UCSD-AML1 (cell line): ENCODE measurements at regions not wholly inside any gene's neighbourhood (a gene's known extent, or its start where the extent isn't known, plus 50 kb on each side); places are given as distances from the start of the nearest gene placed in this dataset.
"Not testable (repeated sequence)": the region's sequence is repeated elsewhere in the genome, so short reads cannot be mapped to it uniquely, and the experiment has no call there.

Experiments used
- DNase-seq: peaks from one replicate; lab custom pipeline; 2025; ENCODE audit not compliant: unreplicated experiment; lab: John Stamatoyannopoulos, UW

- no peak for DNase-seq
Measured at GRCh38 chr12:124159655-124160054, 135.2 kb upstream of the RFLNA start.

DNA sequence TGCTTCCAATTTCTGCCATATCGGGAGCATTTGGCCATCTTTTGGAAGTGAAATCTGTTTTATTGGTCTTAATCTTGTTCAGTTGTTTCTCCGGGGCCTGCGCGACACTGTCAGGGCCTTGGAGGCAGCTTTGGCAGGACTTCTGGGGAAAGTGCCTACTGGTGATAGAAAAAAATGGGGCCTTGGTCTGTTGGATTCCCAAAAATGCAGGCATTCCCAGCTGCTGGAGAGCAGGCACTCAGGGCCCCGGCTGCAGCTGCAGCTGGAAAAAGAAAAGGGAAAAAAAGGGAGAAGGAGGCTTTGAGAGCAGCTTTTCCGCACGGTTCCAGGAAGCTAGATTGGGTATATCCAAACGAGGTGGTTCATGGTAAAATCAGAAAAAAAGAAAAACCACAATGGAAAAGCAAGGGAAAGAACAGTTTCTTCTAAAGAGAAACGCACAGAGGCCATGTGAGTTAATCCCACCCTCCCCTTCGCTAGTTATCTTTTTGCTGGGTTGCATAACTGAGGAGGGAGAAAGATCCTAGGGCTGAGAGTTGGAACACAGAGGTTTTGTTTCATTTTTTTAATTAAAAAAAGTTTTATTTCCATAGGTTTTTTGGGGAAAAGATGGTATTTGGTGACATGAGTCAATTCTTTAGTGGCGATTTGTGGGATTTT, 134.7 kb upstream of the RFLNA start:
- DNase-seq = no peak

DNA sequence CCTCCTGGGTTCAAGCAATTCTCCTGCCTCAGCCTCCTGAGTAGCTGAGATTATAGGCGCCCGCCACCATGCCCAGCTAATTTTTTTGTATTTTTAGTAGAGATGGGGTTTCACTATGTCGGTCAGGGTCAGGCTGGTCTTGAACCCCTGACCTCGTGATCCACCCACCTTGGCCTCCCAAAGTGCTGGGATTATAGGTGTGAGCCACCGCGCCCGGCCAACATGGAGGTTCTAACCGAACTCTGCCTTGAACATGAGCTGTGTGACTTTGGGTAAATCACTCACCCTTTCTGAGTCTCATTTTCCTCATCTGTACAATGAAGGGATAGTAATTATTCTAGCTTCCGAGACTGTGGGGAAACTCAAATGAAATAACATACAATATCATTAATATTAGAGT, 133.5 kb upstream of the RFLNA start:
- DNase-seq = not testable (repeated sequence)

- DNase-seq = no peak
Measured at GRCh38 chr12:124162151-124163110, 132.5 kb upstream of the RFLNA start.

DNA sequence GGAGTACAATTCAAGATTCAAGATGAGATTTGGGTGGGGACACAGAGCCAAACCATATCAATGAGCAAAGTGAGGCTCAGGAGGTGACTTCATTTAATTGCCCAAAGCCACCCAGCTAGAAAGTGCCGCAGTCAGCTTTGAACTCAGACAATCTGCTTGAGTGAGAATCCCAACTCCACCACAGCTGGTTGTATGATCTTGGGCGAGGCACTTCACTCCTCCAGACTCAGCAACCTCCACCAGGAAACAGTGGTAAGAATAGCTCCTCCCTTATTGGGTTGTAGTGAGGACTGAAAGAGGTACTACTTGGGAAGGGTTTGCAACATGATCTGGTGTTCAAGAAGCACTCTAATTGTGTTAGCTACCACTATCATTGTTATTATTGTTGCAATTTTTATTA, 129.2 kb upstream of the RFLNA start:
- no peak for DNase-seq

DNA sequence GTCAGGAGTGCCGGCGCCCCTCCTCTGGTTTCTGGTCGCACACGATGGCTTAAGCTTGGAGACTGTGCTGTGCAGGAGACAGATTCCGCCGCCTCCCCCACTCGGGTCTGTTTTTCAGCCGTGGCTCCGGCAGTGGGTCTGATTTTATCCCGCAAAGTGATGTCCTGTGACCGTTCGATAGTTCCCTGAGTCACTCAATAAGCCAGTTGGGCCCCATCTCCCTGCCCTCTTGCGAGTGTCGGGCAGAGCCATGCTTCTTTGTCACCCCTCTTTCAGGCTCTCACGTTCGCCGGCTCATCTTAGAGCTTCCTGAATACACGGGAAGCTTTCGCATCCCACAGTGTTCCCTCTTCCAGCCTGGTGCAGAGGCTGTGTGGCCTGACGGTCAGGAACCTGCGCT, 127.8 kb upstream of the RFLNA start:
- no peak for DNase-seq

GRCh38 chr12:124168016-124168786, 126.7 kb upstream of the RFLNA start:
- no peak for DNase-seq

DNA sequence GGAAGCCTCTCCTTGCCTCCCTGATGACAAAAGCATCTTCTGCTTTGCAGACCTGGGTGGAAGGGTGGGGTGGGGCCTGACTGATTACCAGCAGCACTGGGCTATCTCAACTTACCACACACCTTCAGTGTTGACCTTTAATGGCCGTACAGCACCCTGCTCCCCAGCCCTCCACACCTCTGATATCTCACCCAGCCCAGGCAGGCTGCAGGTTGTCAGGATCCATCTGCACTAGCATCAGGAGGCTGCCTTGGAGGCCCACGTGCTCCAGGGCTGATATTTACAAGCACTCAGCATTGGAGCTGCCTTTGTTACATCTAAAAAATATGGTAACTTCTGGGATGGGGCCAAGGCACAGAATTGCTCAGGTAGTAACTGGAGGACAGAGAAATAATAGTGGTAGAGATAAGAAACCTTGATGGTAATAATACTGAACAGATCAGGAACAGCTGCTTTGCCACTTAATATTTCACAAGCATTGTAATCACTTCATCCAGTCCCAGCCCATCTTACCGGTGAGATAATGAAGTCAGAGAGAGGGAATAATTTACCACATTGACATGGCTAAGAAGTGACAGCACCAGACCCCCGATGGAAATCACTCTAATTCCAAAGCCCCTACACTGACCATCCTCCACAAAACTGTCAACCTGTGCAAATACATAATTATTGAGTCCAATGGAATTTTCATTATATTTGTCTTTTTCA, 125.2 kb upstream of the RFLNA start:
- no peak for DNase-seq

- DNase-seq = no peak
Measured at GRCh38 chr12:124170760-124171159, 124.1 kb upstream of the RFLNA start.

DNA sequence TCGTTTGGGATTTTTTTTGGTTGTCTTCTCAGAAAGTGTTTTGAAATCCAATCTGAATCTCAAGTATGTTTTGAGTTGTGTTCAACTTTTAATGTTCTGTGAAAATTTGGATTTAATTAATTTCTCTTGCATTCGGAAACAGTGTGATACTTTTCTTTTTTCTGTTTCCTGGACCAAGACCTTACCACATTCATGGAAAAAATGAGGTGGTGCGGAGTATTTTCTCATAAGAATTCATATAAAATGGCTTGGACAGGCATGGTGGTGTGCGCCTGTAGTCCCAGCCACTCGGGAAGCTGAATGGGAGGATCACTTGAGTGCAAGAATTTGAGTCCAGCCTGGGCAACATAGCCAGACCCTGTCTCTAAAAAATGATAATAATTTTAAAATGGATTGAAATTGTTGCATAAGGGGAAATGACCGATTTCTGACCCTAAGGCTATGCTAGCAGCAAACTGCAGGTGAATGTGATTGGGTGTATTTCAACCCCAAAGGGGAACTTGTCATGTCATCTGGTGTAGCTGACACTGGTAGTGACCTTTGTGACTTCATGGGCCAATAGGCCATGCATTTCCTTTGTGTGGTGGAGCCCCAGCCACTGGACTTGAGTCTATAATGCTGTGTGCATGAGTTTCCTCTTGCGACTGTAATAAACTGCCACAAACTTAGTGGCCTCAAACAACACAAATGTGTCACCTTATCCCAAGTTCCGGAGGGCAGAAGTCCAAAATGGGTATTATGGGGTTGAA, 123.5 kb upstream of the RFLNA start:
- no peak for DNase-seq

- no peak for DNase-seq
Measured at GRCh38 chr12:124172636-124173035, 122.3 kb upstream of the RFLNA start.

GRCh38 chr12:124173692-124174091, 121.2 kb upstream of the RFLNA start:
- DNase-seq = no peak

DNA sequence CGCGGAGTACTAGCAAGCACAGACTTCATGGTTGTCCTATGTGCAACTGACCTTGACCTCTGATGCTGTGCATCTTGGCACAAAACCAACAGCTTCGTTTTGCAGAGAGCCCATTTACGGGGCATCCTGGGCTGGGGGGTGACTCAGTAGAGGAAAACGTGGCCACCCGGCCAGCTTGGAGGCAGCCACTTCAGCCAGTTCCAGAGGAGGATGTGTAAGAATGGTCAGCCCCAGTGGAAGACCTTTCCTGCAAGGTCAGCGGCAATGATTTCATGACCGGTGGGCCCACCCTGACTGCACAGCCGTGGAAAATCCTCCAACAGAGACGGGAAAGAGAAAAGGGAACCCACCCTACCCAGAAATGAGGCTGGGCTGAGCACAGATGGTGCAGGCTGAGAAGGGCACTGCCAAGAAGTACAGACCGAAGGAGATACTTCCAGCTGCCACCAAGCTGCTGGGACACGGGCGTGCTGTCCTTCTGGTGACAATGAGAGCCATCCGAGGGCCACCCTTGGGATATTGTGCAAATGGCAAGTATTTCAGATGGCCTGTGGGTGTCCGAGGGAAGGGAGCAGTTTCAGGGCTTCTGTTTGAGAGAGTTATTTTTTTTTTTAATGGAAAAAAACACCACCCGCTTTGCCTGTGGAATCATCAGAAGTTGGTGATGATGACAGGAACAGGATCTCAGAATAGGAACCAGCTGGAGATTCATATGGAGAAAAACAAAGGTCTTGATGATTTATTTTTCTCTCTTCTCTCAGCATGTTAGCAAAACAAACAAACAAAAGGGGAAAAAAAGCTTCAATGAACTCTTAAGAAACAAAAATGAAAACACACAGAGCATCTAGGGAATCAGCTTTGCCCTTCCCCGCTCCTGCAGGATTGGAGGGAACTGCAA, 120.2 kb upstream of the RFLNA start:
- no peak for DNase-seq

DNA sequence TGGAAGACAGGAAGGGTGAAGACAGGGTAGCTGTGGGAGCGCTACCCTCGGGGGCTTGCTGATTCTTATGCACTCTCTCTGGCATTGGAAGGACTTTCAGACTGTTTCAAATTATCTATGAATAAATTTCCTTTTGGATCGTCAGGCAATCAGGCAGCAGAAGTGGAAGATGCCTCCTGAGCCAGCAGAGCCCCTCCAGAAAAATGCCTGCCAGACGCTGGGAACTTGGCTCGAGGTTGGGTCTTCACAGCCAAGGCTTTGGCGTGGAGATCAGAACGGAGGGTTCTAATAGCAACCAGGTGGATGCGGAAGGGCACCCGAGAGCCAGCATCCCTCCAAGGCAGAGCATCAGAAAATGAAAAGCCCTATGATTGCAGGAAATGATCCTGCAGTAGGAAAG, 119.2 kb upstream of the RFLNA start:
- no peak for DNase-seq

DNA sequence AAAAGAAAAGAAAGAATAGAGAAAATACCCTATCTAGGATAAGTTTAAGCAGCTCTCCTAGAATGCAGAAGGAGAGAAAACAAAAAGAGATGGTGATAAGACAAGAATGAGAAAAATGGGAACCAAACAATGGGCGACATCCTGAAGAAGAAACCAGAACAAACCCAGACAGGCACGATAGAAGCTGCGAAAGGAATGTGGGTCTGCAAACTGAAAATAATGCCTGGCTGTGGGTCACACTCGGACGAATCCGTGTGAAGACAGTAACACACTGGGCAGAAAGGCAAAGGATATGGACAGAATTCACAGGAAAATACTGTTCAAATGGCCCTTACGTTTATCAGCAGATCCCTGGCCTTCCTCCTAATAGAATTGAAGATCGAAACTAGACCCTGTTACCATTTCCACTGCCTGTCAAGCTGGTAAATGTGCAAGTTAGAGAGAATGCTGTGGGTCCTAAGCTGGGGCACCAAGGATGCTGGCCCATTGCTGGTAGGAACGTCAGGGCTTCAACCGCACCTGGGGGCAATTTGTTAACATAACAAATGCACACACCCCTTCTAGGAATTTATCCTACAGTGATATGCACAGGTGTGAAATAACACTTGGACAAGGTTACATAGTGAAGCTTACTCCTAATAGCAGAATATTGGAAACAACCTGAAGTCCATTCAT, 117.5 kb upstream of the RFLNA start:
- DNase-seq = no peak

DNA sequence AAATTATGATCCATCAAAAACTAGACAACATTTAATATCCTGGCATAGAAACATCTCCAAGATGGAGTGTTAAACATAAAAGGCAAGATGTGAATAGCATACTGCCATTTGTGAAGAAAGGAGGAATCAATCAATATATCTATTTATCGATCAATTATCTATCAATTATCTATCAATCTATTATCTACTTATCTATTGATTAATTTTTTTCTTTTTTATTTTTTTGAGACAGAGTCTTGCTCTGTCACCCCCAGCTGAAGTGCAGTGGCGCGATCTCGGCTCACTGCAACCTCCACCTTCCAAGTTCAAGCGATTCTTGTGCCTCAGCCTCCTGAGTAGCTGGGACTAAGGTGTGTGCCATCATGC, 117.0 kb upstream of the RFLNA start:
- DNase-seq = no peak

DNA sequence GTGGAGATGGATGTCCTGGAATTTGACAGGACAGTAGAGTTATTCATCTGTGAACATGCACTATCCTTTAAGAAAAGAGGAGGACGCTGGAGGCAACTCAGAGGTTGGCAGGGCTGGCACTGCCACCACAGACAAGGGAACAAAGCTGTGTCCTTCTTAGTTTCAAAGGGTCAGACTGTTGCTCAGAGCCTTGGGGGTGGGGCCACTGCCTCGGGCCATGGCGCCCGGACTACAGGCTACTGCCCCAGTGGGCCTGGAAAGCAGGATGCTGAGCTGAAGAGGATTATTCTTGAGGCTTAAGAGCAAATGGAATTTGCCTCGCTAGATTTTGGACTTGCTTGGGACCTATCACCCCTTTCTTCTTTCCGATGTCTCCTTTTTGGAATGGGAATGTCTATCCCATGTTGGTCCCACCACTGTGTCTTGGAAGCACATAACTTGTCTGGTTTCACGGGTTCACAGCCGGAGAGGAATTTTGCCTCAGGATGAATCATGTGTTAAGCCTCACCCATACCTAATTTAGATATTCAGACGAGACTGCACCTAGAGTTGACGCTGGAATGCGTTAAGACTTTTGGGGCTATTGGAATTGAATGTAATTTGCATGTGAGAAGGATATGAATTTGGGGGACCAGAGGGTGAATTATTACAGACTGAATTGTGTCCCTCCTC, 114.8 kb upstream of the RFLNA start:
- DNase-seq = no peak

DNA sequence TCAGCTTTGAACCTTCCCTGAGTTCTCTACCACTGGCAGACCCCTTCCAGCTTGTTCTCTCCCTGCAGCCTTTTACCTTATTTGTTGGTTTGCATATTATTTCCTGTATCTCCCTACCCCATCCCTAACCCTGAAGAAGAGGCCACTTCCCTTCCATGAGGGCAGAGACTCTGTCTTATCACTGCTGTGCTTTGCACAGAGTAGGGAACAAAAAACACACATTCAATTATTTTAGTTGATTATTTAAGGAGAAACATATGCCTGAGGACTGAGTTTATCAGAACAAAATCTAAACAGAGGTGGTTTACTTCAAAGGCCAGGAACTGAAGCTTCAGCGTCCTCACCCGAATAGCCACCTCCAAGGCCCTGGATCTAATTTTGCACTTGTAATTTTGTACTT, 111.7 kb upstream of the RFLNA start:
- no peak for DNase-seq
